HepG2 (cell line): ENCODE measurements at regions not wholly inside any gene's neighbourhood (a gene's known extent, or its start where the extent isn't known, plus 50 kb on each side); places are given as distances from the start of the nearest gene placed in this dataset.
A peak's percentile ranks its signal among the peaks of the same experiment; 100 is the strongest.

Experiments
- BCLAF1 ChIP-seq: fragments of 450-650 bp; IDR thresholded peaks from 2 replicates; pipeline ENCODE4 v1.6.1; 2017; ENCODE audit warnings: mild to moderate bottlenecking
- CERS6 ChIP-seq: sonication (generic); formaldehyde crosslinking; IDR thresholded peaks from 2 replicates; pipeline ENCODE4 v1.5.0; 2020; ENCODE audit warnings: missing genetic modification reagents
- CREBL2 ChIP-seq: sonication (generic); formaldehyde crosslinking; IDR thresholded peaks from 2 replicates; pipeline ENCODE4 v1.8.1; 2023; ENCODE audit warnings: missing genetic modification reagents, mild to moderate bottlenecking, borderline replicate concordance
- DZIP1 ChIP-seq: sonication (generic); formaldehyde crosslinking; IDR thresholded peaks from 2 replicates; pipeline ENCODE4 v1.5.0; 2020; ENCODE audit warnings: mild to moderate bottlenecking, missing genetic modification reagents
- ELF3 ChIP-seq: IDR thresholded peaks from 2 replicates; pipeline ENCODE4 v1.6.1; 2016; ENCODE audit warnings: missing genetic modification reagents, missing compliant biosample characterization
- FOXO1 ChIP-seq: sonication (generic); formaldehyde crosslinking; IDR thresholded peaks from 2 replicates; pipeline ENCODE4 v1.4.0; 2020; ENCODE audit warnings: missing genetic modification reagents
- HHEX ChIP-seq: IDR thresholded peaks from 2 replicates; pipeline ENCODE4 v1.6.1; 2016; ENCODE audit warnings: control low read depth
- HNRNPUL1 ChIP-seq: fragments of 200-400 bp; formaldehyde crosslinking; IDR thresholded peaks from 2 replicates; pipeline ENCODE4 v1.6.1; 2017; ENCODE audit warnings: low read depth, mild to moderate bottlenecking, low read length, moderate library complexity
- KAT7 ChIP-seq: IDR thresholded peaks from 2 replicates; pipeline ENCODE4 v1.6.1; 2018; ENCODE audit warnings: borderline replicate concordance, missing compliant biosample characterization
- MBD4 ChIP-seq: IDR thresholded peaks from 2 replicates; pipeline ENCODE4 v1.6.1; 2012; ENCODE audit warnings: low read length, inconsistent platforms, borderline replicate concordance
- NCOA5 ChIP-seq: sonication (generic); formaldehyde crosslinking; IDR thresholded peaks from 2 replicates; pipeline ENCODE4 v1.4.0; 2020; ENCODE audit warnings: missing genetic modification reagents
- NKX3-1 ChIP-seq: sonication (generic); formaldehyde crosslinking; IDR thresholded peaks from 2 replicates; pipeline ENCODE4 v1.5.0; 2020; ENCODE audit warnings: missing genetic modification reagents
- RCOR2 ChIP-seq: IDR thresholded peaks from 2 replicates; pipeline ENCODE4 v1.6.1; 2016; ENCODE audit warnings: missing biosample characterization, missing genetic modification reagents
- RNF2 ChIP-seq: fragments of 450-650 bp; conservative IDR thresholded peaks from 2 replicates; pipeline ENCODE4 v1.6.1; 2016; ENCODE audit warnings: low read depth
- SMC3 ChIP-seq: IDR thresholded peaks from 2 replicates; pipeline ENCODE4 v1.6.1; 2011; ENCODE audit warnings: low read length, improper control_type of control experiment
- ZBTB46 ChIP-seq: sonication (generic); formaldehyde crosslinking; IDR thresholded peaks from 2 replicates; pipeline ENCODE4 v1.4.0; 2020; ENCODE audit warnings: mild to moderate bottlenecking, missing genetic modification reagents, borderline replicate concordance
- ZC3H4 ChIP-seq: sonication (generic); formaldehyde crosslinking; IDR thresholded peaks from 2 replicates; pipeline ENCODE4 v1.4.0; 2020; ENCODE audit warnings: missing genetic modification reagents, borderline replicate concordance
- ZNF136 ChIP-seq: sonication (generic); formaldehyde crosslinking; IDR thresholded peaks from 2 replicates; pipeline ENCODE4 v1.8.1; 2022; ENCODE audit warnings: low read depth, mild to moderate bottlenecking, moderate library complexity, missing genetic modification reagents
- ZNF337 ChIP-seq: sonication (generic); formaldehyde crosslinking; IDR thresholded peaks from 2 replicates; pipeline ENCODE4 v1.5.1; 2020; ENCODE audit warnings: missing genetic modification reagents, low read depth, mild to moderate bottlenecking, borderline replicate concordance
- ZNF496 ChIP-seq: sonication (generic); formaldehyde crosslinking; IDR thresholded peaks from 2 replicates; pipeline ENCODE4 v1.8.1; 2023; ENCODE audit warnings: mild to moderate bottlenecking, moderate library complexity, missing genetic modification reagents; ENCODE audit not compliant: insufficient replicate concordance
- ZNF782 ChIP-seq: sonication (generic); formaldehyde crosslinking; IDR thresholded peaks from 2 replicates; pipeline ENCODE4 v1.4.0; 2020; ENCODE audit warnings: missing genetic modification reagents, mild to moderate bottlenecking, borderline replicate concordance

- TF ChIP-seq ZNF782 (peak; percentile 99), CERS6 (no peak), ELF3 (CRISPR knock-in tag) (peak; percentile 94), HNRNPUL1 (no peak), MBD4 (no peak), ZNF337 (CRISPR knock-in tag) (0 out of 2 replicates have a peak, but pooled peaks have one; percentile 40), HHEX (CRISPR knock-in tag) (peak; percentile 62; the same call in 1 of the 2 replicates), RNF2 (peak; percentile 58), ZNF496 (CRISPR knock-in tag) (no peak), NCOA5 (CRISPR knock-in tag) (no peak), NKX3-1 (CRISPR knock-in tag) (peak; percentile 62), RCOR2 (CRISPR knock-in tag) (peak; percentile 79), SMC3 (0 out of 2 replicates have a peak, but pooled peaks have one; percentile 4), ZNF136 (CRISPR knock-in tag) (no peak; the same call in 1 of the 2 replicates), ZBTB46 (CRISPR knock-in tag) (peak; percentile 59; the same call in 1 of the 2 replicates), KAT7 (peak; percentile 98), CREBL2 (CRISPR knock-in tag) (no peak; the same call in 1 of the 2 replicates), BCLAF1 (no peak), ZC3H4 (no peak; the same call in 1 of the 2 replicates), FOXO1 (CRISPR knock-in tag) (peak; percentile 86), DZIP1 (CRISPR knock-in tag) (0 out of 2 replicates have a peak, but pooled peaks have one; percentile 77)
These were observed 88.0 kb upstream of the RPRML start (continued) for GRCh38 chr17:47066841-47067682.
